GM12878 (cell line): ENCODE measurements at regions not wholly inside any gene's neighbourhood (a gene's known extent, or its start where the extent isn't known, plus 50 kb on each side); places are given as distances from the start of the nearest gene placed in this dataset.

Experiments
- ATAC-seq: fragments of 200-7000 bp; cut with Tn5 transposase; 3 replicates; pipeline ENCODE4 v1.9.1; 2020; ENCODE audit warnings: mild to moderate bottlenecking, moderate library complexity
- BruUV-seq: library from RNA; stranded (reverse); fragments of 400-500 nt; replicated peaks from 2 replicates; lab custom pipeline; 2021; lab: Mats Ljungman, UMichigan
- CTCF ChIA-PET: fragments of 300-600 bp; sonication (Branson Sonifier 250); formaldehyde crosslinking; extraction: SDS; loops from one replicate; lab custom pipeline; 2021; ENCODE audit warnings: inconsistent platforms; lab: Yijun Ruan, JAX
- POLR2A ChIA-PET: fragments of 350-600 bp; formaldehyde crosslinking; extraction: SDS; loops from one replicate; lab custom pipeline; 2021; ENCODE audit warnings: inconsistent platforms; lab: Charles Lee
- RAD21 ChIA-PET: fragments of 300-600 bp; sonication (Branson Sonifier 250); formaldehyde crosslinking; loops from one replicate; lab custom pipeline; 2023; ENCODE audit warnings: antibody characterized with exemption; ENCODE audit not compliant: unreplicated experiment; lab: Charles Lee
- SMC1A ChIA-PET: fragments of 300-600 bp; sonication (Branson Sonifier 250); formaldehyde crosslinking; loops from one replicate; lab custom pipeline; 2023; ENCODE audit not compliant: unreplicated experiment, uncharacterized antibody; lab: Charles Lee
- DNase-seq: peaks from one replicate; pipeline ENCODE4 v3.0.0-alpha.2; 2011; ENCODE audit warnings: low read depth, low spot score
- FAIRE-seq: peaks from 3 replicates; lab custom pipeline; 2011; peaks lifted over from hg19 to GRCh38; lab: Jason Lieb, UNC
- H2AFZ ChIP-seq: 2 replicates; pipeline ENCODE4 v1.6.0; 2011; ENCODE audit warnings: low read depth, low read length, control low read depth; ENCODE audit not compliant: control insufficient read depth
- H3K27ac ChIP-seq: 2 replicates; pipeline ENCODE4 v1.5.1; 2011; ENCODE audit warnings: control low read depth; ENCODE audit not compliant: control insufficient read depth, insufficient read depth
- H3K27me3 ChIP-seq, 2 experiments: replicated peaks in 1 of 2; 2 replicates each; pipeline versions ENCODE4 v1.6.0 to v1.6.1; 2011; ENCODE audit warnings: low read length in 1 of 2; ENCODE audit not compliant: control insufficient read depth in 2 of 2, insufficient read depth in 2 of 2
- H3K36me3 ChIP-seq, 2 experiments: 2 replicates each; pipeline ENCODE4 v1.5.1; 2011; ENCODE audit warnings: low read length in 1 of 2; ENCODE audit not compliant: control insufficient read depth in 2 of 2, insufficient read depth in 2 of 2
- H3K4me1 ChIP-seq: 2 replicates; pipeline ENCODE4 v1.6.1; 2011; ENCODE audit warnings: mild to moderate bottlenecking, low read length, moderate library complexity, mixed read lengths; ENCODE audit not compliant: control insufficient read depth, insufficient read depth
- H3K4me2 ChIP-seq: 2 replicates; pipeline ENCODE4 v1.6.0; 2011; ENCODE audit warnings: control low read depth; ENCODE audit not compliant: control insufficient read depth, insufficient read depth
- H3K4me3 ChIP-seq: fragments of 200-600 bp; sonication (generic); 2 replicates; pipeline ENCODE4 v1.5.1; 2016
- H3K79me2 ChIP-seq: 2 replicates; pipeline ENCODE4 v1.6.0; 2011; ENCODE audit warnings: low read length; ENCODE audit not compliant: control insufficient read depth, insufficient read depth
- H3K9ac ChIP-seq: 2 replicates; pipeline ENCODE4 v1.8.0; 2011; ENCODE audit warnings: low read length, control low read depth, mixed read lengths; ENCODE audit not compliant: control insufficient read depth, insufficient read depth
- H3K9me3 ChIP-seq: replicated peaks from 3 replicates; pipeline ENCODE4 v1.5.1; 2011; ENCODE audit warnings: mild to moderate bottlenecking, low read length; ENCODE audit not compliant: control insufficient read depth, insufficient read depth
- H4K20me1 ChIP-seq: 2 replicates; pipeline ENCODE4 v1.6.0; 2011; ENCODE audit not compliant: control insufficient read depth, insufficient read depth
- CUX1 ChIP-seq: IDR thresholded peaks from 2 replicates; pipeline ENCODE4 v1.6.1; 2012; ENCODE audit warnings: improper control_type of control experiment, low read depth, low read length; ENCODE audit not compliant: insufficient replicate concordance
- E2F4 ChIP-seq: IDR thresholded peaks from 2 replicates; pipeline ENCODE4 v1.6.1; 2012; ENCODE audit warnings: low read depth, low read length, improper control_type of control experiment
- MLLT1 ChIP-seq: fragments of 450-650 bp; IDR thresholded peaks from 2 replicates; pipeline ENCODE4 v1.6.1; 2016; ENCODE audit warnings: mild to moderate bottlenecking
- RFX5 ChIP-seq: IDR thresholded peaks from 2 replicates; pipeline ENCODE4 v1.6.1; 2011; ENCODE audit warnings: low read depth, low read length, improper control_type of control experiment
- SIX5 ChIP-seq: IDR thresholded peaks from 2 replicates; pipeline ENCODE4 v1.6.1; 2011; ENCODE audit warnings: mild to moderate bottlenecking, low read depth, low read length, moderate library complexity; ENCODE audit not compliant: severe bottlenecking
- SMAD1 ChIP-seq: fragments of 450-650 bp; IDR thresholded peaks from 2 replicates; pipeline ENCODE4 v1.6.1; 2018; ENCODE audit warnings: mild to moderate bottlenecking, low read depth; ENCODE audit not compliant: partially characterized antibody
- WGBS: methylation state at CpG from one replicate; pipeline ENCODE4 v1.1.6; 2016; ENCODE audit warnings: low lambda C conversion rate; ENCODE audit not compliant: insufficient replicate concordance, insufficient coverage; ENCODE audit errors: missing lambda C conversion rate; 5-methylcytosine and 5-hydroxymethylcytosine counted together
- in situ Hi-C: fragments of 300-500 bp; cut with MboI; formaldehyde crosslinking; loops from 9 replicates; pipeline ENCODE4 v1.14.3; 2018; ENCODE audit warnings: mixed read lengths
- intact Hi-C: fragments of 100-400 bp; cut with micrococcal nuclease; formaldehyde crosslinking; loops from one replicate; pipeline ENCODE4 v1.14.2; 2022; ENCODE audit not compliant: unreplicated experiment

- TF ChIP-seq CUX1, result no peak
- TF ChIP-seq RFX5, result no peak
- TF ChIP-seq, all 136 proteins: peak for 0
Observed at GRCh38 chr10:128553755-128554154, 427.5 kb upstream of the MKI67 start (continued).

GRCh38 chr10:128556182-128557110 is 430.2 kb upstream of the MKI67 start:
- no peaks in the 10 kb centered on the region for H3K27me3 ChIP-seq
- SMC1A ChIA-PET, result interaction anchor here (1.6 kb wide), 1 partner anchor 13 kb away, joined by 3 read pairs; no protein-coding TSS in a partner anchor
- H3K9me3 ChIP-seq, result no peaks in the 10 kb centered on the region
- no peaks in the 10 kb centered on the region for H3K79me2 ChIP-seq
- no peaks in the 10 kb centered on the region for H3K36me3 ChIP-seq
- RAD21 ChIA-PET, result no interaction called here
- no peak overlapping the region for H3K4me3 ChIP-seq
- POLR2A ChIA-PET, result no interaction called here
- no peak overlapping the region for H2AFZ ChIP-seq
- no peak overlapping the region for H3K4me2 ChIP-seq
- no peak overlapping the region for H3K27ac ChIP-seq
- in situ Hi-C loops (no loop called here), intact Hi-C loops (no loop called here)
- DNase-seq, result no peak
- no peak for ATAC-seq
- no peak for FAIRE-seq
- CTCF ChIA-PET, result interaction anchor here (0.5 kb wide), 1 partner anchor 10 kb away, joined by 3 read pairs; no protein-coding TSS in a partner anchor
- H3K9ac ChIP-seq, result no peak overlapping the region
- no peaks in the 10 kb centered on the region for H3K4me1 ChIP-seq
- BruUV-seq, result no TSS peak
- no peaks in the 10 kb centered on the region for H4K20me1 ChIP-seq
- 30% methylated on average over 15 of the region's 15 CpGs for WGBS
- TF ChIP-seq MLLT1 (no peak), E2F4 (no peak), SMAD1 (no peak), CUX1 (no peak), SIX5 (no peak)
